Esophagus squamous epithelium (tissue), 4 donors: ENCODE measurements at regions not wholly inside any gene's neighbourhood (a gene's known extent, or its start where the extent isn't known, plus 50 kb on each side); places are given as distances from the start of the nearest gene placed in this dataset.
"Not testable (repeated sequence)": the region's sequence is repeated elsewhere in the genome, so short reads cannot be mapped to it uniquely, and the experiment has no call there.

Experiments
- POLR2A ChIP-seq, 4 donors: fragments of 450-650 bp; IDR thresholded peaks; one replicate each; pipeline ENCODE4 v1.6.1; 2017; ENCODE audit warnings: antibody characterized with exemption in 4 of 4, mild to moderate bottlenecking in 4 of 4, moderate library complexity in 3 of 4
- TF ChIP-seq, protein P1 (sequence below), 6 experiments: fragments of 450-650 bp in 4 of 6; fragments of 200-600 bp in 2 of 6; sonication (generic) in 2 of 6; IDR thresholded peaks; one replicate each; pipeline ENCODE4 v1.5.1; 2016 to 2019; ENCODE audit warnings: antibody characterized with exemption in 6 of 6, mild to moderate bottlenecking in 4 of 6, moderate library complexity in 4 of 6

- TF ChIP-seq, protein P1, sequence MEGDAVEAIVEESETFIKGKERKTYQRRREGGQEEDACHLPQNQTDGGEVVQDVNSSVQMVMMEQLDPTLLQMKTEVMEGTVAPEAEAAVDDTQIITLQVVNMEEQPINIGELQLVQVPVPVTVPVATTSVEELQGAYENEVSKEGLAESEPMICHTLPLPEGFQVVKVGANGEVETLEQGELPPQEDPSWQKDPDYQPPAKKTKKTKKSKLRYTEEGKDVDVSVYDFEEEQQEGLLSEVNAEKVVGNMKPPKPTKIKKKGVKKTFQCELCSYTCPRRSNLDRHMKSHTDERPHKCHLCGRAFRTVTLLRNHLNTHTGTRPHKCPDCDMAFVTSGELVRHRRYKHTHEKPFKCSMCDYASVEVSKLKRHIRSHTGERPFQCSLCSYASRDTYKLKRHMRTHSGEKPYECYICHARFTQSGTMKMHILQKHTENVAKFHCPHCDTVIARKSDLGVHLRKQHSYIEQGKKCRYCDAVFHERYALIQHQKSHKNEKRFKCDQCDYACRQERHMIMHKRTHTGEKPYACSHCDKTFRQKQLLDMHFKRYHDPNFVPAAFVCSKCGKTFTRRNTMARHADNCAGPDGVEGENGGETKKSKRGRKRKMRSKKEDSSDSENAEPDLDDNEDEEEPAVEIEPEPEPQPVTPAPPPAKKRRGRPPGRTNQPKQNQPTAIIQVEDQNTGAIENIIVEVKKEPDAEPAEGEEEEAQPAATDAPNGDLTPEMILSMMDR (IDR thresholded peaks at IDR 0.05), result not testable (repeated sequence)
- not testable (repeated sequence) for TF ChIP-seq POLR2A (IDR thresholded peaks at IDR 0.05)
These were observed 375.4 kb downstream of the HTR1B start for GRCh38 chr6:77087794-77088318.
